NB4 (cell line): ENCODE measurements at regions not wholly inside any gene's neighbourhood (a gene's known extent, or its start where the extent isn't known, plus 50 kb on each side); places are given as distances from the start of the nearest gene placed in this dataset.
"Not testable (repeated sequence)": the region's sequence is repeated elsewhere in the genome, so short reads cannot be mapped to it uniquely, and the experiment has no call there.

Experiments used
- DNase-seq: peaks from one replicate; pipeline ENCODE4 v3.0.0; 2010; ENCODE audit warnings: low read depth
- H3K4me3 ChIP-seq: one replicate; pipeline ENCODE4 v1.5.1; 2011; ENCODE audit warnings: mild to moderate bottlenecking, low read depth, low read length, moderate library complexity
- CTCF ChIP-seq: IDR thresholded peaks from one replicate; pipeline ENCODE4 v1.5.1; 2012; ENCODE audit warnings: low read depth, low read length
- MYC ChIP-seq: IDR thresholded peaks from 2 replicates; pipeline ENCODE4 v1.6.1; 2011; ENCODE audit warnings: low read depth, low read length
- POLR2A ChIP-seq: IDR thresholded peaks from 2 replicates; pipeline ENCODE4 v1.6.1; 2011; ENCODE audit warnings: mild to moderate bottlenecking; ENCODE audit not compliant: insufficient read length; ENCODE audit errors: extremely low read depth
- TF ChIP-seq, protein P1 (sequence below): IDR thresholded peaks from 2 replicates; pipeline ENCODE4 v1.6.1; 2011; ENCODE audit warnings: low read depth, low read length

GRCh38 chr13:65932013-65932412 lies 1298.1 kb downstream of the PCDH9 start:
- H3K4me3 ChIP-seq: no peak overlapping the region
- DNase-seq: no peak
- TF ChIP-seq CTCF: no peak
- TF ChIP-seq, protein P1, sequence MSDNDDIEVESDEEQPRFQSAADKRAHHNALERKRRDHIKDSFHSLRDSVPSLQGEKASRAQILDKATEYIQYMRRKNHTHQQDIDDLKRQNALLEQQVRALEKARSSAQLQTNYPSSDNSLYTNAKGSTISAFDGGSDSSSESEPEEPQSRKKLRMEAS: no peak
- no peak for TF ChIP-seq MYC
- TF ChIP-seq POLR2A: no peak

GRCh38 chr13:65929436-65929835 lies 1300.7 kb downstream of the PCDH9 start:
- DNase-seq: no peak
- TF ChIP-seq MYC: no peak
- TF ChIP-seq POLR2A: no peak
- TF ChIP-seq, protein P1: no peak
- no peak for TF ChIP-seq CTCF
- no peak overlapping the region for H3K4me3 ChIP-seq

GRCh38 chr13:65926750-65927171 lies 1303.4 kb downstream of the PCDH9 start:
- DNase-seq: peak; percentile 24
- peak; percentile 46 for TF ChIP-seq CTCF
- no peak for TF ChIP-seq POLR2A
- TF ChIP-seq, protein P1: no peak
- no peak for TF ChIP-seq MYC
- H3K4me3 ChIP-seq: no peak overlapping the region

DNA sequence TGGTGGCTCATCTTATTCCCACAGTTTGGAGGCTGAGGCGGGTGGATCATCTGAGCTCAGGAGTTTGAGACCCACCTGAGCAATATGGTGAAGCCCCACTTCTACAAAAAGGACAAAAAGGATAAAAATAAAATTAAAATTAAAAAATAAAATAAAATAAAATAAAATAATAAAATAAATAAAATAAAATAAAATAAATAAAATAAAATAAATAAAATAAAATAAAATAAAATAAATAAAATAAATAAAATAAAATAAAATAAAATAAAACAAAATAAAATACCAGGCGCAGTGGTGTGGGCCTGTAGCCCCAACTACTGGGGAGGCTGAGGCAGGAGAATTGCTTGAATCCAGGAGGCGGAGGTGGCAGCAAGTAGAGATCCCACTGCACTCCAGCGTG lies 1307.3 kb downstream of the PCDH9 start:
- H3K4me3 ChIP-seq, DNase-seq: not testable (repeated sequence)

- TF ChIP-seq, protein P1: no peak
- TF ChIP-seq POLR2A: no peak
- DNase-seq: no peak
- H3K4me3 ChIP-seq: no peak overlapping the region
Observed at GRCh38 chr13:65921933-65922332, 1308.2 kb downstream of the PCDH9 start.

- TF ChIP-seq MYC (no peak), CTCF (no peak), POLR2A (no peak)
- TF ChIP-seq, protein P1: no peak
- H3K4me3 ChIP-seq: no peak overlapping the region
- no peak for DNase-seq
Observed at GRCh38 chr13:65917731-65918130, 1312.4 kb downstream of the PCDH9 start.

DNA sequence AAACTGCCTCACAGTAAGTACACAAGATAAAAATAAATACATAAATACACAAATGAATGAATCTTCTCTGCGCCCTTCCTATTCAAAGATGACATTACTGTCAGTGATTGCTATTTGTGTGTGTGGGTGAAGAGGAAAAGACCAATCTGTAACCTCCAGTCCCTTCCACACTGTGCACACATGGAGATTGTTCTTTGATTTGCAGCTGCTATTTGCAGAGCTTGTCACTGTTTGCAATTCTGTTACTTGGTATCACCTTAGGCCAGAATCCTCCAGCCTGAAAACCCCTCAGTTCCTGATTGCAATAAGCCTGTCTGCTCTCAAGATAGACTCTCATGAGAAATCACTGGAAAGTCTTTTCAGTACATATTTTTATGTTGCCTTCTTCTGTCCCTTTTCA lies 1314.9 kb downstream of the PCDH9 start:
- H3K4me3 ChIP-seq: no peak overlapping the region
- no peak for DNase-seq
- TF ChIP-seq MYC: no peak
- TF ChIP-seq POLR2A: no peak
- TF ChIP-seq CTCF: no peak
